ENCODE measurements at regions not wholly inside any gene's neighbourhood (a gene's known extent, or its start where the extent isn't known, plus 50 kb on each side); places are given as distances from the start of the nearest gene placed in this dataset.

DNA sequence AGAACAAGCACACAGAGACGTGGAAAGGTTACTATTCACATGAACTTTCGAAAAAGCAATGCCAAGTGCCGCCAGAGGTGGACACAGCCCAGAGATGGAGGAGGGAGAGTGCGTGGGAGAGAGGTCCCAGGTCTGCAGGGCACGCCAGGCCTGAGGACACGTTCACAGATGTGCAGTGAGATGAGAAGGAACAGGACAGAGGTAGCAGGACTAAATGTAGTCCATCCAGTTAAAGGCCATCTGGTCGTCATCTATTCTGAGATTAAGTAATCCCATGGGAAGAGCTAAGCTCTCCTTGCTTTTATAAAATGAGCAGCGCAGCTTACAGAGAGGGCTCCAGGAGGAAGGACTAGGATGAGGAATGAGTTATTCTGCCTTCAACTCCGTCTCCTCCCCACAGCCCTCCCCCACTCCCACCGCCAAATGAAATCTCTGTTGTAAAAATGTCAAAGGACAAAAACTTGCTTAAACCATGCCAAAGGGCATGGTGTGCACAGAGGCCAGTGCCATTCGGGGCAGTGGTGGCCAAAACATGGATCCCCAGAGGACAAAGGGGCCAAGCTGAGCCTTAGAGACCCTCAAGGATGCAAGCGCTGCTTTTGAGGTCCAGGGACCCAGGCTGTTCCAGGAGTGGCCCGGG lies 85.4 kb upstream of the SLC25A33 start:
- ChIA-PET POLR2A (interaction anchor here (1.1 kb wide), 1 partner anchor 164 kb away, joined by 4 read pairs; no protein-coding TSS in a partner anchor), CTCF (interaction anchor here (2.4 to 10.1 kb wide), 3 partner anchors 13 to 186 kb away, joined by 15 to 129 read pairs (median 36); no protein-coding TSS in a partner anchor)
- ATAC-seq = no peak
- Mint-ChIP-seq H3K27ac (no peak overlapping the region), H3K27me3 (no peaks in the 10 kb centered on the region), H3K36me3 (ENCODE audit: low read depth) (no peaks in the 10 kb centered on the region), H3K4me3 (no peak overlapping the region), H3K9me3 (no peaks in the 10 kb centered on the region), H3K4me1 (ENCODE audit: low read depth) (no peaks in the 10 kb centered on the region)
- no peak for DNase-seq
- intact Hi-C loops (cut with micrococcal nuclease) = loop anchor here (2.0 kb wide), 1 partner anchor 165 kb away; no protein-coding TSS in a partner anchor
- TF ChIP-seq, protein P1, sequence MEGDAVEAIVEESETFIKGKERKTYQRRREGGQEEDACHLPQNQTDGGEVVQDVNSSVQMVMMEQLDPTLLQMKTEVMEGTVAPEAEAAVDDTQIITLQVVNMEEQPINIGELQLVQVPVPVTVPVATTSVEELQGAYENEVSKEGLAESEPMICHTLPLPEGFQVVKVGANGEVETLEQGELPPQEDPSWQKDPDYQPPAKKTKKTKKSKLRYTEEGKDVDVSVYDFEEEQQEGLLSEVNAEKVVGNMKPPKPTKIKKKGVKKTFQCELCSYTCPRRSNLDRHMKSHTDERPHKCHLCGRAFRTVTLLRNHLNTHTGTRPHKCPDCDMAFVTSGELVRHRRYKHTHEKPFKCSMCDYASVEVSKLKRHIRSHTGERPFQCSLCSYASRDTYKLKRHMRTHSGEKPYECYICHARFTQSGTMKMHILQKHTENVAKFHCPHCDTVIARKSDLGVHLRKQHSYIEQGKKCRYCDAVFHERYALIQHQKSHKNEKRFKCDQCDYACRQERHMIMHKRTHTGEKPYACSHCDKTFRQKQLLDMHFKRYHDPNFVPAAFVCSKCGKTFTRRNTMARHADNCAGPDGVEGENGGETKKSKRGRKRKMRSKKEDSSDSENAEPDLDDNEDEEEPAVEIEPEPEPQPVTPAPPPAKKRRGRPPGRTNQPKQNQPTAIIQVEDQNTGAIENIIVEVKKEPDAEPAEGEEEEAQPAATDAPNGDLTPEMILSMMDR (IDR thresholded peaks at IDR 0.05) = no peak

DNA sequence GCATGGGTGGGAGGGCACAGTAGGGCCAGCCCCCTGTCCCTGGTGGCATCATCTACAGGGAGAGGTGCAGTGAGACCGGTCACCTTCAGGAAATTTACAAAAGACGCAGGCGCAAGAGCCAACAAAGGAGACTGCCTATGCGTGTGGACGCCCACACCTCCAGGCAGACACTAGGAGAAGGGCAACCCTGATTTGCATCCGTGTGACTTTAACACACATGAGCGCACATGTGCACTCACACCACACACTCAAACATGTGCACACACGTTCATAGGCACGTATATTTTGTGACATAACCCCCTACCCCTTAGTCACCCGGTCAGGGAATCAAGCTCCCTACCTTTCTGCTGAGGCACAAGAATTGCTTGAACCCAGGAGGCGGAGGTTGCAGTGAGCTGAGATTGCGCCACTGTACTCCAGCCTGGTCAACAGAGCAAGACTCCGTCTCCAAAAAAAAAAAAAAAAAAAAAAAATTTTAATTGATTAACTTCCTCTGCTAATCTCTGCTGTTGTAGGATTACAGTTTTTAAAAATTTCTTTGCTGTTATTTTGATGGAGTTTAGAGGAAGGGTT lies 84.7 kb upstream of the SLC25A33 start:
- no peak overlapping the region for H3K4me3 Mint-ChIP-seq
- no peaks in the 10 kb centered on the region for H3K36me3 Mint-ChIP-seq (ENCODE audit: low read depth)
- no peaks in the 10 kb centered on the region for H3K9me3 Mint-ChIP-seq
- intact Hi-C loops (cut with micrococcal nuclease) = loop anchor here (2.0 to 5.0 kb wide), 2 partner anchors 166 to 187 kb away; no protein-coding TSS in a partner anchor
- DNase-seq (no peak), ATAC-seq (no peak)
- no peaks in the 10 kb centered on the region for H3K27me3 Mint-ChIP-seq
- TF ChIP-seq, protein P1 (IDR thresholded peaks at IDR 0.05) = no peak
- CTCF ChIA-PET = interaction anchor here (0.9 to 10.1 kb wide), 18 partner anchors 13 to 305 kb away, joined by 3 to 129 read pairs (median 5); no protein-coding TSS in a partner anchor
- POLR2A ChIA-PET = interaction anchor here (1.1 kb wide), 1 partner anchor 165 kb away, joined by 4 read pairs; no protein-coding TSS in a partner anchor
- H3K4me1 Mint-ChIP-seq (ENCODE audit: low read depth) = no peaks in the 10 kb centered on the region
- H3K27ac Mint-ChIP-seq = no peak overlapping the region

DNA sequence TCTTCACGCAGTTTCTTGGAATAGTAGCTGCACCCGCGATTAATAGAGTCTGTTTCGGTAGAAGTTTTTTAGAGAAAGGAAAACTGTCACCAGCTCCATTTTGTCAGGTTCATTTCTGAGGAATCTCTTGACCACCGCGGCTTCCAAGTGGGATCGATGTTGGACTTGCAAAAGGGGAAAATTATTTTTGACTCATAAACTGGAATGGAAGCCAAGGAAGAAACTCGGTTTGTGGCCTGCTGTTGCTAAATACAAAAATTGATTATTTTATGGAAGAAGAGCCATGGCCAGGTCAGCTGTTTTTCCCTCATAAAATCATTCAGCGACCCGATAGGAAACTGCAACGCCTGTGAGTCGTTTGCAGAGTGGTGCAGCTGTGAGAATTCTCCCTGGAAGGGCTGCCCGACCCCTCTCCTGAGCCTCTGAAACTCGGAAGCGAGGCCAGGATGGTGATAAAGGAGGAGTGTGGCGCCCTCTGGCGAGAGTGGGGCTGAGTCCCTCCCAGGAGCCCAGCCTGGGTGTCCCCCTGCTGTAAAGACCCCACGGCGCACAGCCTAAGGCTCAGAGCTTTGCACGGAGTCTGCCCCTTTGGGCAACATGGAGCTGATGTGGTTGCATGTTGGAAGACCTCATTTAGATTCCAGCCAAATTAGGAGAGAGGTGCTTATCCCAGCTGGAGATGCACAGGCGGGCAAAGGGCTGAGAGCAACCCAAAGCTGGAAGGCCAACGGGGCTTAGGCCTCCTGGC lies 83.6 kb upstream of the SLC25A33 start:
- H3K4me3 Mint-ChIP-seq = no peak overlapping the region
- ChIA-PET CTCF (interaction anchor here (0.7 to 10.1 kb wide), 48 partner anchors 9 to 330 kb away, joined by 3 to 129 read pairs (median 4); no protein-coding TSS in a partner anchor), POLR2A (no interaction called here)
- intact Hi-C loops (cut with micrococcal nuclease) = loop anchor here (2.0 to 5.0 kb wide), 2 partner anchors 167 to 188 kb away; no protein-coding TSS in a partner anchor
- DNase-seq = peak; percentile 81
- H3K27me3 Mint-ChIP-seq = no peaks in the 10 kb centered on the region
- TF ChIP-seq, protein P1 (IDR thresholded peaks at IDR 0.05) = peak; percentile 90
- peak; percentile 80 for ATAC-seq
- no peaks in the 10 kb centered on the region for H3K4me1 Mint-ChIP-seq (ENCODE audit: low read depth)
- no peaks in the 10 kb centered on the region for H3K9me3 Mint-ChIP-seq
- no peaks in the 10 kb centered on the region for H3K36me3 Mint-ChIP-seq (ENCODE audit: low read depth)
- no peak overlapping the region for H3K27ac Mint-ChIP-seq

DNA sequence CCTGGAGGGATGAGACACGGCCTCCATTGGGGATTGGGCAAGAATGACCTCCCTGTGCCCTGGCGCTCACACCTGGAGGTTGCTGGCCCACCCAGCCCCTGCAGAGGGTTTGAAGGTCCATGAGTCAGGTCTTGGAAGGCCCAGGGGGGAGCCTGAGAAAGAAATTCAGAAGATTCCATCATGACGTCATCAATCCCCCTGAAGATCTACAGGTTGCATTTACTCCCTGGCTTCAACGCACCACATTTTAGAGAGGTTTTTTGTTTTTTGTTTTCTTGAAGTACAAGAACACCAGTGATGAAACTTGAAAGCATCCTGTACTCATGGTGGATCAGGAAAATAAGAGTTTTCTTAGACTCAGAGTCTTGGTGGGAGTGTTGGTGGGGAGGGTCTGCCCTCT lies 82.4 kb upstream of the SLC25A33 start:
- ChIA-PET CTCF (interaction anchor here (1.1 to 10.1 kb wide), 6 partner anchors 10 to 331 kb away, joined by 3 to 129 read pairs (median 14); no protein-coding TSS in a partner anchor), POLR2A (no interaction called here)
- ATAC-seq (no peak), DNase-seq (no peak)
- H3K9me3 Mint-ChIP-seq = no peaks in the 10 kb centered on the region
- intact Hi-C loops (cut with micrococcal nuclease) = loop anchor here (5.0 kb wide), 1 partner anchor 190 kb away; no protein-coding TSS in a partner anchor
- H3K36me3 Mint-ChIP-seq (ENCODE audit: low read depth) = no peaks in the 10 kb centered on the region
- H3K4me3 Mint-ChIP-seq = no peak overlapping the region
- no peaks in the 10 kb centered on the region for H3K27me3 Mint-ChIP-seq
- H3K27ac Mint-ChIP-seq = no peak overlapping the region
- TF ChIP-seq, protein P1 (IDR thresholded peaks at IDR 0.05) = no peak
- H3K4me1 Mint-ChIP-seq (ENCODE audit: low read depth) = no peaks in the 10 kb centered on the region
